WERI-Rb-1 (cell line): ENCODE measurements at regions not wholly inside any gene's neighbourhood (a gene's known extent, or its start where the extent isn't known, plus 50 kb on each side); places are given as distances from the start of the nearest gene placed in this dataset.

Source experiments
- DNase-seq: peaks from one replicate; pipeline ENCODE4 v3.0.0-alpha.2; 2020
- H3K27ac ChIP-seq: fragments of 250-450 bp; sonication (Bioruptor Pico); 2 replicates; pipeline ENCODE4 v1.5.1; 2020; ENCODE audit warnings: mild to moderate bottlenecking, moderate library complexity
- H3K27me3 ChIP-seq: fragments of 250-450 bp; sonication (Bioruptor Pico); 2 replicates; pipeline ENCODE4 v1.5.1; 2021; ENCODE audit warnings: mild to moderate bottlenecking, low read depth, moderate library complexity; ENCODE audit not compliant: insufficient read depth, severe bottlenecking
- H3K36me3 ChIP-seq: fragments of 250-450 bp; sonication (Bioruptor Pico); 2 replicates; pipeline ENCODE4 v1.5.1; 2020; ENCODE audit warnings: mild to moderate bottlenecking, moderate library complexity
- H3K4me3 ChIP-seq: 2 replicates; pipeline ENCODE4 v1.5.1; 2011; ENCODE audit warnings: low read depth, mild to moderate bottlenecking, control low read depth, low read length
- H3K9me3 ChIP-seq: fragments of 250-450 bp; sonication (Bioruptor Pico); 2 replicates; pipeline ENCODE4 v1.5.1; 2021; ENCODE audit warnings: mild to moderate bottlenecking, moderate library complexity; ENCODE audit not compliant: severe bottlenecking
- CTCF ChIP-seq: IDR thresholded peaks from 2 replicates; pipeline ENCODE4 v1.5.1; 2011; ENCODE audit warnings: low read depth, mild to moderate bottlenecking, control low read depth, inconsistent platforms, low read length

- no peaks in the 10 kb centered on the region for H3K9me3 ChIP-seq
- no peaks in the 10 kb centered on the region for H3K36me3 ChIP-seq
- H3K27me3 ChIP-seq: no peaks in the 10 kb centered on the region
- no peak for DNase-seq
- no peak overlapping the region for H3K4me3 ChIP-seq
- H3K27ac ChIP-seq: no peak overlapping the region
- TF ChIP-seq CTCF: no peak
These were observed 93.9 kb upstream of the COG2 start for GRCh38 chr1:230548357-230548756.

- H3K4me3 ChIP-seq: no peak overlapping the region
- TF ChIP-seq CTCF: no peak
- no peaks in the 10 kb centered on the region for H3K36me3 ChIP-seq
- H3K9me3 ChIP-seq: no peaks in the 10 kb centered on the region
- no peak for DNase-seq
- H3K27ac ChIP-seq: no peak overlapping the region
- no peaks in the 10 kb centered on the region for H3K27me3 ChIP-seq
These were observed 97.1 kb upstream of the COG2 start for GRCh38 chr1:230545181-230545580.

- Histone ChIP-seq H3K27ac (no peak overlapping the region), H3K9me3 (no peaks in the 10 kb centered on the region), H3K27me3 (no peaks in the 10 kb centered on the region), H3K4me3 (no peak overlapping the region), H3K36me3 (no peaks in the 10 kb centered on the region)
- no peak for TF ChIP-seq CTCF
- no peak for DNase-seq
These were observed 97.5 kb upstream of the COG2 start for GRCh38 chr1:230544758-230545157.

GRCh38 chr1:230543085-230543484, 99.2 kb upstream of the COG2 start:
- Histone ChIP-seq H3K9me3 (no peaks in the 10 kb centered on the region), H3K36me3 (no peaks in the 10 kb centered on the region), H3K27ac (no peak overlapping the region), H3K27me3 (no peaks in the 10 kb centered on the region), H3K4me3 (no peak overlapping the region)
- TF ChIP-seq CTCF: no peak
- DNase-seq: no peak

DNA sequence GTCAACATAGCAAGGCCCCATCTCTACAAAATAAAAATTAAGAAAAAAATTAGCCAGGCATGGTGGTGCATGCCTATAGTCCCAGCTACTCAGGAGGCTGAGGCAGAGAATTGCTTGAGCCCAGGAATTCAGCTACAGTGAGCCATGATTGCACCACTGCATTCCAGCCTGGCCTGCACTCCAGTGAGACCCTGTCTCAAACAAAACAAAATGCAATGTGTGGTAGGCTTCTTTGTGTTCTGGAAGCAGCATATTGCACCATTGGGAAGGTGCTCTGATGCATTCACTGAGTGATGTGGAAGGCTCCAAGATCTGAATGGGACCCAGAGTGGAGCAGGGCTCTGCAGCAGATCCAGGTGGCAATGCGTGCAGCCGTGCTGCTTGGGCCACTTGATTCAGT, 99.6 kb upstream of the COG2 start:
- no peak overlapping the region for H3K27ac ChIP-seq
- no peaks in the 10 kb centered on the region for H3K36me3 ChIP-seq
- no peaks in the 10 kb centered on the region for H3K9me3 ChIP-seq
- DNase-seq: no peak
- no peak for TF ChIP-seq CTCF
- H3K4me3 ChIP-seq: no peak overlapping the region
- H3K27me3 ChIP-seq: no peaks in the 10 kb centered on the region

DNA sequence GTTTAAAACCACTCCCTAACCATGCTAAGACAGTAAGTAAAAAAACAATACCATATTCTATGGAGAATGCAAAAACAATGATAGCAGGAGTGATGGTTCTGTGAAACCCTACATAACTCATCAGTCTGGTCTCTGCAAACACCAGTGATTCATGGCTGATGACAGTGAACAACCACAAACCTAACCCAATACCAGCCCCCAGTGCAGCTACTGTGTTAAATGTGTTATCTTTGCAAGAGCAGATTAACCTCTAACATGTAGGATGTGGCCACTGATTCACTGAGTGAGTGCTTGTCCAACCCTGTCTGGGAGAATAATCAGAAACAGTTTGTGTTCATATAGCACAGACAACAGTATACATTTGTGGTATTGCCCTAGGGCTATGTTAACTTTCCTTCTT, 100.2 kb upstream of the COG2 start:
- H3K27ac ChIP-seq: no peak overlapping the region
- H3K27me3 ChIP-seq: no peaks in the 10 kb centered on the region
- DNase-seq: no peak
- TF ChIP-seq CTCF: no peak
- H3K36me3 ChIP-seq: no peaks in the 10 kb centered on the region
- H3K4me3 ChIP-seq: no peak overlapping the region
- no peaks in the 10 kb centered on the region for H3K9me3 ChIP-seq
